SK-N-MC (cell line): ENCODE measurements at regions not wholly inside any gene's neighbourhood (a gene's known extent, or its start where the extent isn't known, plus 50 kb on each side); places are given as distances from the start of the nearest gene placed in this dataset.

Experiments used
- EZH2 ChIP-seq: fragments of 200-600 bp; sonication (generic); IDR thresholded peaks from one replicate; pipeline ENCODE4 v1.6.1; 2017; ENCODE audit warnings: antibody characterized with exemption
- POLR2AphosphoS5 ChIP-seq: IDR thresholded peaks from 2 replicates; pipeline ENCODE4 v1.6.1; 2012; ENCODE audit warnings: mild to moderate bottlenecking, low read depth, low read length, borderline replicate concordance

GRCh38 chr14:97788846-97789526 is 991.8 kb downstream of the VRK1 start:
- TF ChIP-seq EZH2 = no peak
- TF ChIP-seq POLR2AphosphoS5 = no peak
